C4-2B (cell line): ENCODE measurements at regions not wholly inside any gene's neighbourhood (a gene's known extent, or its start where the extent isn't known, plus 50 kb on each side); places are given as distances from the start of the nearest gene placed in this dataset.

Source experiments
- H3K27ac ChIP-seq: fragments of 450-650 bp; 2 replicates; pipeline ENCODE4 v1.5.1; 2017
- ZFX ChIP-seq: fragments of 450-650 bp; IDR thresholded peaks from 2 replicates; pipeline ENCODE4 v1.6.1; 2017
- TF ChIP-seq, protein P1 (sequence below): fragments of 450-650 bp; conservative IDR thresholded peaks from 2 replicates; pipeline ENCODE4 v1.5.1; 2017; ENCODE audit warnings: mild to moderate bottlenecking

DNA sequence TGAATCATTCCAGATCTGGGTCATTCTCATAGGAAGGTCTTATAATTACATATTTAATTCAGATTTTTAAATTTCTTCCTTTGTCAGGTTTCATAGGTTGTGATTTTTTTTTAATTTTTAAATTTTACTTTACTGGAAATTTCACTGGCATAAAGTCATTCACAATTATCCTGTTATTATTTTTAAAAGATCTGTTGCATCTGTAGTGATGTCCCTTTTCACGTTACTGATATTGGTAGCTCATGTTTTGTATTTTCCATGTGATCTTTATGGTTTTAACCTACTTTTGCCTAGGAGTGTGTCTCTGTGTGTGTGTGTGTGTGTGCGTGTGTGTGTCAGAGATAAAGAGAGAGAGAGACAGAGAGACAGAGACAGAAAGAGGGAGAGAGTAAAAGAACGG lies 216.6 kb upstream of the KCNJ16 start:
- TF ChIP-seq, protein P1, sequence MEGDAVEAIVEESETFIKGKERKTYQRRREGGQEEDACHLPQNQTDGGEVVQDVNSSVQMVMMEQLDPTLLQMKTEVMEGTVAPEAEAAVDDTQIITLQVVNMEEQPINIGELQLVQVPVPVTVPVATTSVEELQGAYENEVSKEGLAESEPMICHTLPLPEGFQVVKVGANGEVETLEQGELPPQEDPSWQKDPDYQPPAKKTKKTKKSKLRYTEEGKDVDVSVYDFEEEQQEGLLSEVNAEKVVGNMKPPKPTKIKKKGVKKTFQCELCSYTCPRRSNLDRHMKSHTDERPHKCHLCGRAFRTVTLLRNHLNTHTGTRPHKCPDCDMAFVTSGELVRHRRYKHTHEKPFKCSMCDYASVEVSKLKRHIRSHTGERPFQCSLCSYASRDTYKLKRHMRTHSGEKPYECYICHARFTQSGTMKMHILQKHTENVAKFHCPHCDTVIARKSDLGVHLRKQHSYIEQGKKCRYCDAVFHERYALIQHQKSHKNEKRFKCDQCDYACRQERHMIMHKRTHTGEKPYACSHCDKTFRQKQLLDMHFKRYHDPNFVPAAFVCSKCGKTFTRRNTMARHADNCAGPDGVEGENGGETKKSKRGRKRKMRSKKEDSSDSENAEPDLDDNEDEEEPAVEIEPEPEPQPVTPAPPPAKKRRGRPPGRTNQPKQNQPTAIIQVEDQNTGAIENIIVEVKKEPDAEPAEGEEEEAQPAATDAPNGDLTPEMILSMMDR: no peak
- TF ChIP-seq ZFX: no peak
- no peak overlapping the region for H3K27ac ChIP-seq

DNA sequence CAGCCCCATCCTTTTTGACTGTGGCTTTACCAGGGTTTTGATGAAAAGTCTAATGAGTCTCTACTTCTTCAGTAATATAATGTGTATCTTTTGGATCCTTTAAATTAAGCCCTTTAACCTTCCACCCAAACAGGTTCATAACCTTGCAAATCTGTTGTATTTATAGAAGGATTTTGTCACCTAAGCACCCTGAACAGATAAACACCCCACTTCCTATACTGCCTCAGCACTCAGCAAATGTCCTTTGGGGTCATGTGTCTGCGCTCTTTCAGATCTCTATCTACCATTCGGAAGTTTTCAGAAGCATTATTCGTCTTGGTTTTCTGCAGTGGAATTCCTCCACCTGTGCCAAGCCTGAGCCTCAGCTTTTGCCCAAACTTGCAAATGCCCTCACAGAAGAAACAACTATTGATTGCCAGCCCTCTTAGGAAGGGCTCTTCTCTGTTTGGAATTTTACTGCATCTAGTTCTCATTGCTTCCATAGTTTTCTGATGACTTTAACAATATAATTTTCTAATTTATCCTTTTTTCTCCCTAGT lies 214.8 kb upstream of the KCNJ16 start:
- H3K27ac ChIP-seq: no peak overlapping the region
- TF ChIP-seq ZFX: no peak
- TF ChIP-seq, protein P1: no peak

DNA sequence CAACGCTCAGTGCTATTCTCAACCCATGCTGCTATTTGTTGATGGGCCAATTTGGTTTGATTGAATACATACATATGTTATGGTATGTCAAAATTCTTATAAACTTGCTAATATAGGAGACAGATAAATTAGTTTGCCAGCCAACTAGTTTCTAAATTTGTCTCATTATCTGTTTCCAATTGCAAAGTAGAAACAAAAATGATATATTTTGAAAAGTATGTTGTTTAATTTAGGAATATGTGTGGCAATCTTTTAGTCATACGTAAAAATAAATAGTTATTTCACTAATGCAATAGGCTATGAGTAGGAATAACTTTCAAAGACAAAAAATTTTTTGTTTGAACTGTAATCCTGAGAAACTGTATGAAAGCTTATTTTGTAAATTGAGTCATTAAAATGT lies 210.6 kb upstream of the KCNJ16 start:
- TF ChIP-seq, protein P1: no peak
- no peak for TF ChIP-seq ZFX
- H3K27ac ChIP-seq: no peak overlapping the region

DNA sequence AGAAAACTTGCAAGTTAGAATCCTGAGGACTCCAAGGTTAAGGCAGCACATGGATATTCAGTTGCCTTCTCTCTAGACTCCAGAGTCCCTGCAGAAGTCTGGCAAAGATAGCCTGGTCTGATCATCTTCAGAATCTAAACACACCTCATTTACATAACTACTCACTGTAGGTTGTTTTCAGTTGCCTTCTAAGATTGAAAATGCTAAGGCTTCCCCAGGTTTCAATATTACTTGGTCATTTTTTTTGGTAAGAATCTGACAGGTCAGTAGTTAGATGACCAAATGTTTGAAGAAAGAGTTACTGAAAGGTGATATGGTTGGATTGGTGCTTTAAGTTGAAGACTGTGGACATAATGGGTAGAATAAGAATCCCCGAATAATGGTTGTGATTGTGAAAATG lies 205.4 kb upstream of the KCNJ16 start:
- H3K27ac ChIP-seq: no peak overlapping the region

DNA sequence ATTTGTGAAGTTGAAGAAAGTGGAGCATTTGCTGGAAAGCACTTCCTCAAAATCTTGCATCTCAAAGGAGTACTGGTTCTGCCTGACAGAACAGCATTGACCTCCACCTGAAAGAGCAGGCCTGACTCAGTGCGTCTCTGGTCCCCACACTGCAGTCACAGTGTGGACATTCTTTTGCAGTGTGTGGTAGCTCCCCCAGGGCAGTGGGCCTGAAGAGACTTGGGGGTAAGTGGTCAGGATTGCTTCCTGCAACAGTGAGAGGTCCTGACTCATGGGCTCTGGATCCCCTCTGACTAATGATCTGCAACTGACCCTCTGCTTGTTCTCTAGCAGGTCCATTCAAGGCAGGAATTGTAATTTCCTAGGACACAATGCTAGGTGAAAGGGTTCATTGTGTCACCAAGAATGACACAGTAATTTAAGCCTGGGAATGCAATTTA lies 204.9 kb upstream of the KCNJ16 start:
- TF ChIP-seq ZFX: no peak
- TF ChIP-seq, protein P1: no peak
- H3K27ac ChIP-seq: no peak overlapping the region

More for the DNA sequence above, 205.4 kb upstream of the KCNJ16 start:
- TF ChIP-seq, protein P1: no peak
- no peak for TF ChIP-seq ZFX

DNA sequence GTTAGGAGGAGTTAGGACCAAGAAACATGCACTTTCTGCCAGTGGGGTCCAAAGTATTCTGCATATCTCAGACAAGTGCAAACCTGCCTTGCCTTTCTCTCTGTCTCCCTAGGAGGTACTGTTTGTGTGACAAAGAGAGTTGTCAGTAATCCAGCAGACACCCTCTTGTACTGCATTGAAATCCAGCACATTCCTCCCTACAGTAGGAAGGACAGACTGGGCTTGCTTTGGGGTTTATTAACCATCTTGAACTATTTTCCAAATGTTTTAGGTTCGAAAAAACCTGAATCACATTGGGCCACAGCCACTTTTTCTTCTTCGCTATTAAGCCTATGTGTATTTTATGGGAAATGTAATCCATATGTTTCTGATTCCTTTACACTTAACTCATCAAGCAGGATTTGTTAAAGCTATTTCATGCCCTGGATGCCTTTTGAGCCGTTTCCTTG lies 204.2 kb upstream of the KCNJ16 start:
- no peak overlapping the region for H3K27ac ChIP-seq
- TF ChIP-seq ZFX: no peak
- TF ChIP-seq, protein P1: no peak

DNA sequence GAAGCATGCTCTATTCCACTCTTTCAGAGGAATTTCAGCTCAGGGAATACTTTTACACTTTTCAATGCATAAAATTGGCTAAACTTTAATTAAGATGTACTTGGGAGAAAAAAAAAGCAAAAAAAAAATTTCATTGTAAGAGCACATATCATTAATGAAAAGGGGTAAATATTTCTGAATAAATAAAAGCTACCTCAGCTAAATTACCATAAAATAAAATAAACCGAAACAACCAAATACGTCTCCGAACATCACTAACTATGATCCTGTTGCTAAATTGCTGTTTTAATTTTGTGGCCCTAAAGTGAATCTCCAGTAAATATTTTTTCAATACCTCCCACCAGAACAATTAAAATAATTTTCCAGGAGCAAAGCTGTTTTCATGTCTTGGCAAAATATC lies 203.7 kb upstream of the KCNJ16 start:
- TF ChIP-seq ZFX: no peak
- TF ChIP-seq, protein P1: no peak
- H3K27ac ChIP-seq: no peak overlapping the region
